GM19240 (cell line): ENCODE measurements at regions not wholly inside any gene's neighbourhood (a gene's known extent, or its start where the extent isn't known, plus 50 kb on each side); places are given as distances from the start of the nearest gene placed in this dataset.

Source experiments
- DNase-seq: peaks from one replicate; pipeline ENCODE4 v3.0.0; 2011; ENCODE audit warnings: low spot score; ENCODE audit not compliant: insufficient read length

GRCh38 chr10:123491364-123491763 is 174.8 kb upstream of the GPR26 start:
- no peak for DNase-seq

- DNase-seq = no peak
These were observed 174.1 kb upstream of the GPR26 start for GRCh38 chr10:123492016-123492415.

GRCh38 chr10:123494301-123494808 is 171.8 kb upstream of the GPR26 start:
- DNase-seq = no peak

GRCh38 chr10:123496375-123496774 is 169.8 kb upstream of the GPR26 start:
- DNase-seq = no peak

GRCh38 chr10:123496996-123497660 is 169.0 kb upstream of the GPR26 start:
- DNase-seq = no peak

GRCh38 chr10:123500110-123500509 is 166.0 kb upstream of the GPR26 start:
- DNase-seq = no peak

GRCh38 chr10:123501148-123501547 is 165.0 kb upstream of the GPR26 start:
- no peak for DNase-seq

- no peak for DNase-seq
These were observed 163.2 kb upstream of the GPR26 start for GRCh38 chr10:123502983-123503382.

- no peak for DNase-seq
These were observed 159.7 kb upstream of the GPR26 start for GRCh38 chr10:123506455-123506854.

GRCh38 chr10:123507298-123507697 is 158.9 kb upstream of the GPR26 start:
- DNase-seq = no peak

- no peak for DNase-seq
These were observed 156.8 kb upstream of the GPR26 start for GRCh38 chr10:123509338-123509737.

GRCh38 chr10:123512901-123513775 is 153.0 kb upstream of the GPR26 start:
- DNase-seq = no peak

- DNase-seq = no peak
These were observed 152.3 kb upstream of the GPR26 start for GRCh38 chr10:123513870-123514269.

- no peak for DNase-seq
These were observed 151.2 kb upstream of the GPR26 start for GRCh38 chr10:123514996-123515395.

GRCh38 chr10:123515661-123516060 is 150.5 kb upstream of the GPR26 start:
- no peak for DNase-seq

- DNase-seq = no peak
These were observed 149.9 kb upstream of the GPR26 start for GRCh38 chr10:123516291-123516690.

GRCh38 chr10:123517426-123517825 is 148.7 kb upstream of the GPR26 start:
- DNase-seq = no peak

GRCh38 chr10:123517901-123518300 is 148.3 kb upstream of the GPR26 start:
- DNase-seq = no peak

- DNase-seq = no peak
These were observed 147.4 kb upstream of the GPR26 start for GRCh38 chr10:123518765-123519164.

- DNase-seq = no peak
These were observed 146.3 kb upstream of the GPR26 start for GRCh38 chr10:123519861-123520260.

GRCh38 chr10:123521076-123521475 is 145.1 kb upstream of the GPR26 start:
- no peak for DNase-seq

- DNase-seq = no peak
These were observed 144.6 kb upstream of the GPR26 start for GRCh38 chr10:123521556-123521955.
